ENCODE measurements at regions not wholly inside any gene's neighbourhood (a gene's known extent, or its start where the extent isn't known, plus 50 kb on each side); places are given as distances from the start of the nearest gene placed in this dataset.

- no peak for DNase-seq (ENCODE audit: extremely low read depth, low read depth)
- no peak for TF ChIP-seq CTCF (IDR thresholded peaks at IDR 0.05; ENCODE audit: low read depth, low read length)
Observed at GRCh38 chr2:2932692-2933305, 444.8 kb downstream of the EIPR1 start.

GRCh38 chr2:2932189-2932588, 445.4 kb downstream of the EIPR1 start:
- TF ChIP-seq CTCF (IDR thresholded peaks at IDR 0.05; ENCODE audit: low read depth, low read length) = no peak
- DNase-seq (ENCODE audit: extremely low read depth, low read depth) = no peak

DNA sequence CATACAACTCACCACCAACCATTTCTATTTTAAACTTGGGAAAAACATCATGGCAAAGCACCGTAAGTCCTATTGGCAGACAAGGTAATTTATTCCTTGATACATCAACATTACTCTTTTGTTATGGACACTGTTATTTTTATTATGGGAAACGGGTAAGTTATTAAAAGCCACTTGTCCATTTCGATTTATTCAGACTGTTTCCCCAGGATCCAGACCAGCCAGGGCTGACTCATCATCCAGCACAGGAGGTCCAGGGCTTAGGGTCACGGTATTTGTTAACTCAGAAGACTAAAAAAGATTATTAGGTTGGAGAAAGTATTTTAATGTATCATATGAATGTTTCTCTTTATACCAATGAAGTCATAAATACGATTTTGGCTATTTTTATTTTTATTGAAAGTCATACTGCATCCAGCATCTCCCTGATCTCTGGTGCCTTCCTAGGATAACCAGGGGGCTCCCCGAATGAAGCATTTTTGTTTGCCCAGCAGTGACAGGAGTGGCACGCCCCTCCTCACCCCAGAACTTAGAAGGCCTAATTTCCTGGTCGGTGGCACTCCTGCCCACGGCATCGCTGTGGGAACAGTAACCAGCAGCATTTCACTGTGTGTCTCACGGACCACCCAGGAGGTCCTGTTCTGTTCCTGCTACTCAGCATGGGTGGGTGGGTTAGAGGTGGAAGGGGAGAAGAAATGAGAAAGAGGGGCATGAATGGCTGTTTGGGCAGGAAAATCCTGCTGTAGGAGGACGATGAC, 446.1 kb downstream of the EIPR1 start:
- no peak for TF ChIP-seq CTCF (IDR thresholded peaks at IDR 0.05; ENCODE audit: low read depth, low read length)
- DNase-seq (ENCODE audit: extremely low read depth, low read depth) = no peak

- TF ChIP-seq CTCF (IDR thresholded peaks at IDR 0.05; ENCODE audit: low read depth, low read length) = no peak
- no peak for DNase-seq (ENCODE audit: extremely low read depth, low read depth)
Observed at GRCh38 chr2:2930841-2931240, 446.8 kb downstream of the EIPR1 start.

- no peak for TF ChIP-seq CTCF (IDR thresholded peaks at IDR 0.05; ENCODE audit: low read depth, low read length)
- no peak for DNase-seq (ENCODE audit: extremely low read depth, low read depth)
Observed at GRCh38 chr2:2926858-2927175, 450.8 kb downstream of the EIPR1 start.

- DNase-seq (ENCODE audit: extremely low read depth, low read depth) = no peak
- no peak for TF ChIP-seq CTCF (IDR thresholded peaks at IDR 0.05; ENCODE audit: low read depth, low read length)
Observed at GRCh38 chr2:2926009-2926857, 451.4 kb downstream of the EIPR1 start.

DNA sequence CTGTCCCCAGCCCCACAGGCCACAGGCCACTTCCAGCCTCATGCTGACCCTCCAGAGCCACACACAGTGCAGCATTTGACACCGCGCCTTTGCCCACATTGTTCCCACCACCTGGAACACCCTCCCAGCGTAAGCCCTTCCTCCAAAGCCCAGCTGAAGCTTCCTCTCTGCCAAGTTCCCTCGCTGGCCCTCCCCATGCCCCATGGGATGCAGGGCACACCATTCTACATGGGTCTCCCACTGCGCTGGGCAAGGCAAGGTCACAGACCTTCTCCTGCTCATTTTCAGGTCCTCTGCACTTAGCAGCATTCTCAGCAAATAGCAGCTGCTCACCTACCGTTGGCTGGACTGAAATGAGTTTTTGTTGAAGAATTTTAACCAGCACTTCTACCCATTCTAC, 455.5 kb downstream of the EIPR1 start:
- no peak for TF ChIP-seq CTCF (IDR thresholded peaks at IDR 0.05; ENCODE audit: low read depth, low read length)
- no peak for DNase-seq (ENCODE audit: extremely low read depth, low read depth)

Measured in AG09319 (cell line).